Transverse colon (tissue), 4 donors: ENCODE measurements at regions not wholly inside any gene's neighbourhood (a gene's known extent, or its start where the extent isn't known, plus 50 kb on each side); places are given as distances from the start of the nearest gene placed in this dataset.

Experiments
- DNase-seq: peaks from one replicate; pipeline ENCODE4 v3.0.0-alpha.2; 2019
- H3K27ac ChIP-seq, 4 donors: fragments of 200-600 bp; sonication (generic); 2 replicates each; pipeline ENCODE4 v1.5.1; 2016 to 2018; ENCODE audit warnings: inconsistent platforms in 4 of 4
- H3K27me3 ChIP-seq: fragments of 200-600 bp; sonication (generic); 2 replicates; pipeline ENCODE4 v1.5.1; 2017; ENCODE audit warnings: inconsistent platforms
- H3K36me3 ChIP-seq, 4 donors: fragments of 200-600 bp; sonication (generic); 2 replicates each; pipeline ENCODE4 v1.5.1; 2017 to 2019; ENCODE audit warnings: inconsistent platforms in 4 of 4
- H3K4me1 ChIP-seq, 4 donors: fragments of 200-600 bp; sonication (generic); 2 replicates each; pipeline ENCODE4 v1.5.1; 2017 to 2020; ENCODE audit warnings: inconsistent platforms in 4 of 4
- H3K4me3 ChIP-seq, 4 donors: fragments of 200-600 bp; sonication (generic); 1 replicate in 1 of 4; 2 replicates in 3 of 4; pipeline versions ENCODE4 v1.5.1 to v1.6.1; 2017 to 2019; ENCODE audit warnings: inconsistent platforms in 4 of 4
- H3K9me3 ChIP-seq, 2 donors: fragments of 200-600 bp; sonication (generic); 2 replicates each; pipeline ENCODE4 v1.5.1; 2017 to 2019; ENCODE audit warnings: inconsistent platforms in 2 of 2
- CTCF ChIP-seq, 5 experiments: fragments of 200-600 bp in 3 of 5; fragments of 450-650 bp in 2 of 5; sonication (generic) in 3 of 5; IDR thresholded peaks; 1 replicate in 2 of 5; 2 replicates in 3 of 5; pipeline ENCODE4 v1.5.1; 2016 to 2017; ENCODE audit warnings: antibody characterized with exemption in 5 of 5, inconsistent platforms in 3 of 5, mild to moderate bottlenecking in 2 of 5, moderate library complexity in 1 of 5
- EP300 ChIP-seq: sonication (generic); formaldehyde crosslinking; IDR thresholded peaks from one replicate; pipeline ENCODE4 v1.6.1; 2017; ENCODE audit warnings: antibody characterized with exemption, low read depth
- POLR2A ChIP-seq: fragments of 450-650 bp; IDR thresholded peaks from one replicate; pipeline ENCODE4 v1.6.1; 2016; ENCODE audit warnings: antibody characterized with exemption, mild to moderate bottlenecking, moderate library complexity
- POLR2AphosphoS5 ChIP-seq, 3 donors: sonication (generic); formaldehyde crosslinking; IDR thresholded peaks; one replicate each; pipeline ENCODE4 v1.6.1; 2016; ENCODE audit warnings: antibody characterized with exemption in 3 of 3
- WGBS, 2 donors: methylation state at CpG; one replicate each; pipeline ENCODE4 v1.1.5; 2018; ENCODE audit warnings: low coverage in 1 of 2; 5-methylcytosine and 5-hydroxymethylcytosine counted together
- in situ Hi-C, 4 donors: fragments of 200-750 bp; cut with MboI; loops; one replicate each; pipeline versions ENCODE4 v1.15.0 to v1.15.1; 2017; ENCODE audit warnings: low sequenced_read_pairs in 3 of 4, low pct_ligation_motif_present in 1 of 4, low pct_unique_long_range_greater_than_20kb in 1 of 4
- intact Hi-C: fragments of 100-400 bp; cut with DNase I; formaldehyde crosslinking; loops from one replicate; pipeline ENCODE4 v1.15.1; 2023; ENCODE audit warnings: low total_unique reads

DNA sequence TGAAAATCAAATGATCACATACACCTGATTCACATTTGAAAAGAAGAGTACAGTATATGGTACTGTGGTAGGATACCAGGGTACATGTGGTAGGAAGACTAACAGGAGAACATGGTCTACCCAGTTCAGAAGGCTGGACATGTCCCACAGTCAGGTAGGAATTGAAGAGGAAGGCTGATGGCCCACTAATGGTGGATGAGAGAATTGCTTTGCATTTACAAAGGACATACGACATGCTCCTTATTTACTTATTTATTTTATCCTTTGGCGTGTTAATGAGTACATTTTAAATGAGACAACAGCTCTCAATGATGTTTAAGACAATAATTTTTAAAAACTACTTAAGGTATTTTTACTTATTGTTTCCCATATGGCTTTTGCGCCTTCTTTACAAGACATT, 106.7 kb upstream of the BMP2K start:
- no peak overlapping the region for H3K4me3 ChIP-seq
- H3K4me1 ChIP-seq = peaks cover 0 to 23% (median 5%) of the 10 kb centered on the region in 4 donors
- intact Hi-C loops (no loop called here), in situ Hi-C loops (no loop called here)
- WGBS, 2 donors = 80 to 94% methylated on average over 3 of the region's 3 CpGs
- no peaks in the 10 kb centered on the region for H3K27me3 ChIP-seq
- H3K9me3 ChIP-seq = no peaks in the 10 kb centered on the region
- DNase-seq = no peak
- TF ChIP-seq POLR2AphosphoS5 (IDR thresholded peaks at IDR 0.05) = no peak
- H3K27ac ChIP-seq = no peak overlapping the region
- no peaks in the 10 kb centered on the region for H3K36me3 ChIP-seq

GRCh38 chr4:78671903-78672815, 104.0 kb upstream of the BMP2K start:
- peaks cover 0 to 14% (median 5%) of the 10 kb centered on the region in 4 donors for H3K4me1 ChIP-seq
- H3K27ac ChIP-seq = no peak overlapping the region
- 73 to 90% methylated on average over 3 to 5 of the region's 5 CpGs for WGBS, 2 donors
- H3K27me3 ChIP-seq = no peaks in the 10 kb centered on the region
- H3K36me3 ChIP-seq = no peaks in the 10 kb centered on the region
- no peak overlapping the region for H3K4me3 ChIP-seq
- intact Hi-C loops = no loop called here
- TF ChIP-seq EP300 (no peak), POLR2A (no peak), CTCF (IDR thresholded peaks at IDR 0.05) (no peak), POLR2AphosphoS5 (IDR thresholded peaks at IDR 0.05) (no peak)
- H3K9me3 ChIP-seq = no peaks in the 10 kb centered on the region
- in situ Hi-C loops = no loop called here
- no peak for DNase-seq

GRCh38 chr4:78673337-78673736, 102.8 kb upstream of the BMP2K start:
- DNase-seq = no peak
- WGBS, 2 donors = 87 to 90% methylated on average over 1 to 2 of the region's 2 CpGs
- intact Hi-C loops = no loop called here
- no peak overlapping the region for H3K4me3 ChIP-seq
- H3K36me3 ChIP-seq = no peaks in the 10 kb centered on the region
- H3K4me1 ChIP-seq = peaks cover 0 to 2% (median under 1%) of the 10 kb centered on the region in 4 donors
- H3K9me3 ChIP-seq = no peaks in the 10 kb centered on the region
- H3K27me3 ChIP-seq = no peaks in the 10 kb centered on the region
- in situ Hi-C loops = no loop called here
- TF ChIP-seq CTCF (IDR thresholded peaks at IDR 0.05) (no peak), POLR2AphosphoS5 (IDR thresholded peaks at IDR 0.05) (no peak), EP300 (no peak), POLR2A (no peak)
- H3K27ac ChIP-seq = no peak overlapping the region

- TF ChIP-seq EP300 (no peak), POLR2A (no peak), POLR2AphosphoS5 (IDR thresholded peaks at IDR 0.05) (no peak), CTCF (IDR thresholded peaks at IDR 0.05) (no peak)
- WGBS, 2 donors = 94 to 100% methylated on average over 1 of the region's 1 CpG
Measured at GRCh38 chr4:78675325-78675724, 100.8 kb upstream of the BMP2K start.

More at GRCh38 chr4:78675325-78675724, 100.8 kb upstream of the BMP2K start:
- DNase-seq = no peak
- H3K4me3 ChIP-seq = no peak overlapping the region
- in situ Hi-C loops (no loop called here), intact Hi-C loops (no loop called here)
- no peaks in the 10 kb centered on the region for H3K4me1 ChIP-seq
- no peak overlapping the region for H3K27ac ChIP-seq
- no peaks in the 10 kb centered on the region for H3K9me3 ChIP-seq
- H3K27me3 ChIP-seq = no peaks in the 10 kb centered on the region
- no peaks in the 10 kb centered on the region for H3K36me3 ChIP-seq
